NB4 (cell line): ENCODE measurements at regions not wholly inside any gene's neighbourhood (a gene's known extent, or its start where the extent isn't known, plus 50 kb on each side); places are given as distances from the start of the nearest gene placed in this dataset.

Source experiments
- CTCF ChIP-seq: IDR thresholded peaks from one replicate; pipeline ENCODE4 v1.5.1; 2012; ENCODE audit warnings: low read depth, low read length
- MAX ChIP-seq: IDR thresholded peaks from 2 replicates; pipeline ENCODE4 v1.6.1; 2011; ENCODE audit warnings: low read depth, low read length
- MYC ChIP-seq: IDR thresholded peaks from 2 replicates; pipeline ENCODE4 v1.6.1; 2011; ENCODE audit warnings: low read depth, low read length
- POLR2A ChIP-seq: IDR thresholded peaks from 2 replicates; pipeline ENCODE4 v1.6.1; 2011; ENCODE audit warnings: mild to moderate bottlenecking; ENCODE audit not compliant: insufficient read length; ENCODE audit errors: extremely low read depth

GRCh38 chr10:101285519-101286070, 56.3 kb upstream of the LBX1 start:
- TF ChIP-seq MAX = no peak
- TF ChIP-seq POLR2A = no peak
- TF ChIP-seq CTCF = no peak
- no peak for TF ChIP-seq MYC
